ENCODE measurements at regions not wholly inside any gene's neighbourhood (a gene's known extent, or its start where the extent isn't known, plus 50 kb on each side); places are given as distances from the start of the nearest gene placed in this dataset.
"Not testable (repeated sequence)": the region's sequence is repeated elsewhere in the genome, so short reads cannot be mapped to it uniquely, and the experiment has no call there.

DNA sequence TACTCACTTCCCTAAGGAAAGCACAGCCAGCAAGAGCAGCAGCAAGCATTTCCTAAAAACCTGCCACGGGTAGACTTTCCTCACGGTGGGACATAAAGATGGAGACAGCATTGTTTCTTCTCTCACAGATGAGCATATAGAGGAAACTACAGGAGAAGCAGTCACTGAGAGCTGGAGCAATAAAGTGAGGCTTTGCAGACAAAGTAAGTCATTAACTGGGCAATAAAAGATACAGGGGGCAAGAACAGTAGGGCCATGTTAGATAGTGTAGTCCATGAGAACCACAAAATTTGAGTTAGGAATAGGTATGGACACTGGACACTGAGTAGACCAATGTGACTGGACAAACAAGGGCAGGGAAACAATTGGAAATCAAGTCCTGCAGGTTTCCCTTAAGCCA lies 240.1 kb upstream of the NFIA start:
- no peak for TF ChIP-seq POLR2A (IDR thresholded peaks at IDR 0.05; ENCODE audit: low read depth, low read length)
- FAIRE-seq (no peak), DNase-seq (ENCODE audit: insufficient read length, low spot score) (no peak)

DNA sequence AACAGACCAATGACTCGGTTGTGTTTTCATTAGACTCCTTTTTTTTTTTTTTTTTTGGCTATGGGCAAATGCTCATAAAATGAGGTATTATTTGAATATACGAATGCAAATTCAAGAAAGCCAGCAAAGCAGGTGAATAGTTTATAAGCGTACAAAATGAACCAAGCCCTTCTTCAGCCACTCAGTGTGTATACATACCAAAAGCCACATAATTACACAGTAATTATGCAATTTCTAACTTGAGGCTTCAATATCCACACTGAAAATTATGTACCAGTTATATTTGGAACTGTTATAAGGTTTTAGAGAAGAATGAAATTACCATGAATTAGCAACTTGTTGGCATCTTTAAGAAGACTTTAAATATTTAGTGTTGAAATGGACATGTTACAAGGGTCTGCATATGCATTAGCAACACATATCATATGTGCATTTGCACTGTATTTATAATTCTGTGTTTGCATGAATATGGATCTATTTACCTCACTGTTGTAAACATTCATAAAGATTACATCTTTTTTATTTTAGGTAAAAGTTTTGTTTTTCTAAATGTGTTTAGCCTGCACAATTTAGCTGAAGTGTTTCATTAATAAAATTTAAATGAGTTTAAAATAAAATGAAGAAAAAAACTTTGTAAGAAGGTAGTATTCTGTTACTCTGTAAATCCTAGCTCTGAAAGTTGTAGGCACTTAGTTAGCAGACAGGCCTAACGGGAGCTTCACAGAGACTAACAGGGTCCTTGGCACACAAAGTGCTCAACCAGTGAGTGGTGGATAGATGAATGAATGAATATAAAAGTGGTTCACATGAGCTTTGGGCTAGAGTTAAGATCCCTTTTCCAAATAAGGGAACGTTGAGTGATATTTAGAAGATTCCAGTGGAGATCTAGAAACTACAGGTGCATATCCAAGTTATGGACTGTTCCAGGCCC lies 241.0 kb upstream of the NFIA start:
- TF ChIP-seq POLR2A (IDR thresholded peaks at IDR 0.05; ENCODE audit: low read depth, low read length), result no peak
- FAIRE-seq, result no peak
- DNase-seq (ENCODE audit: insufficient read length, low spot score), result no peak

DNA sequence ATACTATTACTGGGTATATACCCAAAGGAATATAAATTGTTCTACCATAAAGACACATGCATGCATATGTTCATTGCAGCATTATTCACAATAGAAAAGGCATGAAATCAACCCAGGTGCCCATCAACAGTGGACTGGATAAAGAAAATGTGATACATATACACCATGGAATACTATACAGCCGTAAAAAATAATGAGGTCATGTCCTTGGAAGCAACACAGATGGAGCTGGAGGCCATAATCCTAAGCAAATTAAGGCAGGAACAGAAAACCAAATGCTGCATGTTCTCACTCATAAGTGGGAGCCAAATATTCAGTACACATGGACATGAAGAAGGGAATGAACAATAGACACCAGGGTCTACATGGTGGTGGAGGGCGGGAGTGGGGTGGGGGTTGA lies 241.9 kb upstream of the NFIA start:
- not testable (repeated sequence) for DNase-seq (ENCODE audit: insufficient read length, low spot score); FAIRE-seq

DNA sequence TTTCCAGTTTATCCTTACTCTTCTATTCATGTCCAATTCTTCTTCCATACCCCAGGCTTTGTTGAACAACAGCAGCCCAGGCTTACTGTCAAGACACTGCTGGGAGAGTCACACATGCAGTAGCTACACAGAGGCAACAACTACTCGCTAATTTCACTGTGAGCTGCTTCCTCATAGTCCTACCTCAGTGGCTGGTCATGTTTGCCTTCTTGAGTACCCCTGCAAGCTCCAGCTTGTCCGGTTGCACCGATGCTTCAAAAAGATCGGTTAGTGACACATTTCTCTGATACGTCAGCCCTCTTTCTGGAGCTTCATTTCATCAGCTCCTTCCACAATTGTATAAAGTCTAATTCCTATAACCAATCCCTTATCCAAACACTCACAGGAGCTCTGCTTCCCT lies 246.7 kb upstream of the NFIA start:
- TF ChIP-seq POLR2A (IDR thresholded peaks at IDR 0.05; ENCODE audit: low read depth, low read length), result no peak
- FAIRE-seq (no peak), DNase-seq (ENCODE audit: insufficient read length, low spot score) (no peak)

DNA sequence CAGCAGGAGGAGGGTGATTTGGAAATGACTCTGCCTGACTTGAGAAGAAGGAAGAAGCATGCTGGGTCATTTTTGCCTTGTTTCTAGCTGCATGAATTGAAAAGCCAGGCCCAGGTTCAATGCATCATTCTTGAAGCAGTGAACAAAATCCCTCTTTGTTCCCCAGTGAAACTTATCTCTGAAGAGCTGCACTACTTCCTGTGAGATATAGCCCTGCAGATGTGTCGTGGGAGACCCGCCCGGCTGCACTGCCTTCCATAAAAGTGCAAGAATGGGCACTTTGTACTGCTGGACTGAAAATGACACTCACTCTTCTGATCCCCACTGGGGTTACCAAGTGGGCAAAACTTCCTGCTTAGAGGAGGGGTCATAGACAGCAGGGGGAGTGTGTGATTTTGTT lies 249.2 kb upstream of the NFIA start:
- no peak for TF ChIP-seq POLR2A (IDR thresholded peaks at IDR 0.05; ENCODE audit: low read depth, low read length)
- FAIRE-seq, result no peak
- no peak for DNase-seq (ENCODE audit: insufficient read length, low spot score)

DNA sequence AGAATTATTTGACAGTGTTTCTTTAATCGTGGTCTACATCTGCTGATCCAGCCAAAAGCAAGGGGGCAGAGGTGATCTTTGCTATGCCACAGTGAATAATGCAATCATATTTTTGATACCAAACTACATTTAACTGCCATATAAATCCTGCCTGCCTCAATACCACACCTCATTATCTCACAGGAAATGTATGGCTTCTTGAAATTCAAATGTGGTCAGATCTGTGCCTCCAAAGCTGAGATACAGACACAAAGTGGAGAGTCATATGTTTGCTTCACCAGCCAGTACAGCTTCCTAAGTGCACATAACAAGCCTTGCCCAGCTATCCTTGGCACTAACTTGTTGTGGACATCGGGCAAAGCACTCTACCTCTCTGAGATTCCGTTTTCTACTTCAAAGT lies 250.0 kb upstream of the NFIA start:
- DNase-seq (ENCODE audit: insufficient read length, low spot score) (no peak), FAIRE-seq (no peak)
- TF ChIP-seq POLR2A (IDR thresholded peaks at IDR 0.05; ENCODE audit: low read depth, low read length), result no peak

DNA sequence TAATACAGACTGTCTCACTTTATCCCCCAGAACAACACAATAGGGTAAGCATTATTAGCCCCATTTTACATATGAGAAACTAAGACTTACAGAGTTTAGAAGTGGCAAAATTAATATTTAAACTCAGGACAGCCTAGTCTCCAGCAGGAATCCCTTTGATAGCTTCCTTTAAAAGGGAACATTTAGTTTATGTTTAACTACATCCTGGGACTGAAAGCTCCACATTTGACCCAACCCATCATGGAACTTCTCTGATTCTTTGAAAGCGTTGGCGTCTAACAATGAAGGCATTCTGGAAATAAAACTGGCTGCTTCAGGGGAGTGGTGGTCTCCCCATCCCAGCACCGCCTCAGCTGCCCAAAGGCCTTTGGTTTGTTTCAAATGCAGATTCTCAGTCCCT lies 250.6 kb upstream of the NFIA start:
- no peak for FAIRE-seq
- DNase-seq (ENCODE audit: insufficient read length, low spot score), result no peak
- no peak for TF ChIP-seq POLR2A (IDR thresholded peaks at IDR 0.05; ENCODE audit: low read depth, low read length)

DNA sequence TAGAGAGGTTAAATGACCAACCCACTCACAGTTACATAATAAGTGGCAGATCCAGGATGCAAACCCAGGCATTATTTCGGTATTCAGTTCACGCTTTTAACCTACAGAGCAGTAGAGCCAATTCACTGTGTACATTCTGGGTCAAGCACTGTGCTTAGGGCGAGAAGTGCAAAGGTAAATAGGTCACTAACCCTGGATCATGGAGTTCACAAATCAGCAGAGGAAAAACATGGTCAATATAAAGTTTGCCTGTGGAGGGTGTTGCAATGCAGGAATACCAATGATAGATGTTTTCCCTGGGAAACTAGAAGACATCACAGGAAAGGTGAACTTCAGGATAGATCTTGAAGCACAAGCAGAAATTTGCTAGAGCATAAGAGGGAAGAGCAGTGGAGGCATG lies 253.4 kb upstream of the NFIA start:
- FAIRE-seq, result no peak
- no peak for TF ChIP-seq POLR2A (IDR thresholded peaks at IDR 0.05; ENCODE audit: low read depth, low read length)
- no peak for DNase-seq (ENCODE audit: insufficient read length, low spot score)

DNA sequence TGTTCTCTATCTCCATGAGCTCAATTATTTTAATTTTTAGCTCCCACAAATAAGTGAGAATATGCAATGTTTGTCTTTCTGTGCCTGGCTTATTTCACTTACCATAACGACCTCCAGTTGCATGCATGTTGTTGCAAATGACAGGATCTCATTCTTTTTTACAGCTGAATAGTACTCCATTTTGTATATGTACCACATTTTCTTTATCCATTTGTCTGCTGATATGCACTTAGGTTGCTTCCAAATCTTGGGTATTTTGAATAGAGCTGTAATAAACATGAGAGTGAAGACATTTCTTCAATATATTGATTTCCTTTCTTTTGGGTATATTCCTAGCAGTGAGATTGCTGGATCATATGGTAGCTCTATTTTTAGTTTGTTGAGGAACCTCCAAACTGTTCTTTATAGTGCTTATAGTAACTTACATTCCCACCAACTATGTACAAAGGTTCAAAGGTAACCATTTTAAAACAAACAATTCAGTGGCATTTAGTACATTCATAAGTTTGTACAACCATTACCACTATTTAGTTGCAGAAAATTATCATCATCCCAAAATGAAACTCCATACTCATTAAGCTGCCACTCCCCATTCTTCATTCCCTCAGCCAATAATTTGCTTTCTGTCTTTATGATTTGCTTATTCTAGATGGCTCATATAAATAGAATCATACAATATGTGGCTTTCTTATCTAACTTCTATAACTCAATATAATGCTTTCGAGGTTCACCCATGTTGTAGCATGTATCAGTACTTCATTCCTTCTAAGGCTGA lies 255.9 kb upstream of the NFIA start:
- no peak for TF ChIP-seq POLR2A (IDR thresholded peaks at IDR 0.05; ENCODE audit: low read depth, low read length)
- FAIRE-seq, result no peak
- DNase-seq (ENCODE audit: insufficient read length, low spot score), result no peak

DNA sequence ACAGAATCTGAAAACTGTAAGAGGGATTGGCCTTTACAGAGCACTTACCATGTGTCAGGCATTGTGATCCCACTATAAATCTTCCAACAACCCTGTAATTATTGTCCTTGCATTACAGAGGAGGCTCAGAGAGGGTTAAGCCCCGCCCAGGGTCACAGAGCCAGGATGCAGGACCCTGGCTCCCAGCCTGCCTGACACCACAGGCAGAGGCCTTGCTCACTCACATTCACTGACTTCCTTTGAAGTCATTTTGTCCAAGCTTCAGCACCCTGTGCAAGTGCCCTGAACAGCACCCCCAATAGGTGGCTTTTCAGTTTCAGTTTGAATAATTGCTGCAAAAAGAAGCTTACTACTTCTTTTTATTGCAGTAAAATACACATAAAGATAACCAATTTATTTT lies 256.8 kb upstream of the NFIA start:
- DNase-seq (ENCODE audit: insufficient read length, low spot score) (no peak), FAIRE-seq (no peak)
- TF ChIP-seq POLR2A (IDR thresholded peaks at IDR 0.05; ENCODE audit: low read depth, low read length), result no peak

DNA sequence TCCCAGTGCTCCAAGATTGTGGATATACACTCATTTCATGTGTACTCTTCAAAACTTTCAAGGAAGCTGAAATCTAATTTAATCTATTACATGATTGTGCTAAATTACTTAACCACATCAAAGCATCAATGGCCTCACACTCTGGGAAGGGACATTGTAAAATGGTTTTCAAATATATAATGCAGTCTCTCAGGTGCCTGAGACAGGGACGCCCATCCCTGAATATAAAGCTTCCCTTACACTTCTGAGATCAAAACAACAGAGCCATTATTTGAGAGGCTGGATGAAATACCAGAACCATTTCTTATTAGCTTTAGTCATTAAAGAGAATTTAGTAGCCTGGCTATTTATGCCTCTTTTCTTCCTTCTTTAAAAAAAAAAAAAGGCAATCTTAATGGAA lies 259.2 kb upstream of the NFIA start:
- DNase-seq (ENCODE audit: insufficient read length, low spot score) (no peak), FAIRE-seq (no peak)
- no peak for TF ChIP-seq POLR2A (IDR thresholded peaks at IDR 0.05; ENCODE audit: low read depth, low read length)

DNA sequence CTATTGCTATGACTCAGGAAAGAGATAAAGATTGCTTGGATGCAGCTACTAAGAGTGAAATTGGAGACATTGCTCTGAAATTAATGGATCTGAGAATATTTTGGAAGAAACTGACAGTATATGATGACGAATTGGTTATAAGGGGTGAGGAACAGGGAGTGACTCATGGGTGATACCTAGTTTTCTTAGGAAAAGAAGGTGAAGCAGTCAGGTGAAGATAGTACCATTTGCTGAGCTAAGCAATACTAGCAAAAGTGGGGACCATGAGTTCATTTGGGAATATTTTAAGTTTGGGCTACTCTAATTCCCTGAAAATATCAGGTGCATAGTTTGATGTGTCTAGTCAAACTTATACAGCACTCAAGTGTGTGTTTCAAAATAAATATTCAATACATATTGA lies 260.1 kb upstream of the NFIA start:
- FAIRE-seq, result no peak
- no peak for TF ChIP-seq POLR2A (IDR thresholded peaks at IDR 0.05; ENCODE audit: low read depth, low read length)
- DNase-seq (ENCODE audit: insufficient read length, low spot score), result no peak

DNA sequence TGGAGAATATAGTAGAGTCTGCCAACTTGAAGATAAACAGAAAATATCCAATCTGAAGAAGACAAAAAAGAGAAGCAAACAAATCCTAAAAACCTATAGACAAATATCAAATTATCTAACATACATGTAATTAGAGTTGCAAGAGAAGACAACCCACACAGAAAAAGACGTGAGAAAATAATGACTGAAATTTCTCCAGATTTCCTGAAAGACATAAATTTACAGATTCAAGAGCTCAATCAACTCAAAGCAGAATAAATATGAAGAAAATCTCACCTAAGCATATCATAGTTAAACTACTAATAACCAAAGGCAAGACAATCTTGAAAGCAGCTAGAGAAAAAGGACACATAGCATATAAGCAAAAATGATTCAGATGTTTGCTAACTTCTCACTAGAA lies 261.2 kb upstream of the NFIA start:
- no peak for TF ChIP-seq POLR2A (IDR thresholded peaks at IDR 0.05; ENCODE audit: low read depth, low read length)
- no peak for DNase-seq (ENCODE audit: insufficient read length, low spot score)
- FAIRE-seq, result no peak

DNA sequence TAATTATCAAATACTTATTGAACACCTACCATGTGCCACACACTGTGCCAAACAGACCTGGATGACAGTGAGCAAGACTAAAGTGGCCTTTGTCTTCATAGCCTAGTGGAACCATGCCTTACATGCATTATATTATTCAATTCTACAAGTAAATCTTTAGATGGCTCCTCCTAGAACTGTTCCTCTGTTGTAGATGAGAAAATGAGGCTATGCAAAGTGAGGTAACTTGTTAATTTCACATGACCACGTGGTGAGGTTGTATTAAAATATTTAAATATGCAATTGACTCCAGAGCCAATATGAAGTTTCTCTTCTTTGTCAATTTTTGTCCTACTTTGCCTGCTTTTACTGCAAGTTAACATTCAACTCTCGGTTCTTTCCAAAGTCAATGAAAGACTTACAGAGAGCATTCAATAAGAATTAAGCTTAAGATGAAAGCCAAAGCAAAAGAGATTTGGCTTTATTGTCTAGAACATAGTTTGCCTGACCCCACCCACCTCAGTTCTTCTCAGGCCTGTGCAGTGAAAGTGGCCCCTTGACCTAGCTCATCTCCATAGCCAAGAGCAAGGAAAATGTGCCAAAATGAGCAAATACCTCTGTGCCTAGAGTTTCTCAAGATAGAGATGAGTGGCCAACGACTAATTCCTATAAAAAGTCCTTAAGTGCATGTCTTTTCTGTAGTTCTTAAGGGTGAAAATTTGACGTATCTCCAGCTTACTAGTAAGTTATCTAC lies 263.2 kb upstream of the NFIA start:
- no peak for FAIRE-seq
- DNase-seq (ENCODE audit: insufficient read length, low spot score), result no peak

More for the DNA sequence above, 263.2 kb upstream of the NFIA start:
- no peak for TF ChIP-seq POLR2A (IDR thresholded peaks at IDR 0.05; ENCODE audit: low read depth, low read length)
